ENCODE measurements at regions not wholly inside any gene's neighbourhood (a gene's known extent, or its start where the extent isn't known, plus 50 kb on each side); places are given as distances from the start of the nearest gene placed in this dataset.

- DNase-seq, result no peak
These were observed 675.4 kb downstream of the SEMA5A start for GRCh38 chr5:8870349-8870958.

DNA sequence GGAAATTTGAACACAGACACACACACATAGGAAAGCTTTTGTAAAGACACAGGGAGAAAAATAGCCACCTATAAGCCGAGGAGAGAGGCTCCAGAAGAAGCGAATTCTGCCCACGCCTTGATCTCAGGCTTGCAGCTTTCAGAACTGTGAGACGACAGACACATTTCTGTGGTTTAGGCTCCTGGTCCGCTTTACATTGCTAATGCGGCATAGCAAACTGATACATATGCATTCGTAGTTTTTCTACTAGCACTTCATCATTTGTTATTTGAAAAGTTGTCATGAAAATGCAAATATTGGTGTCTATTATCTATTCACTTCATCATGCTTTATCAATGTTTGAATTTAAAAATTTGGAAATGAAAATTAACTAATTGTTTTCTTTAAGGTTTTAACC, 674.9 kb downstream of the SEMA5A start:
- no peak for DNase-seq

DNA sequence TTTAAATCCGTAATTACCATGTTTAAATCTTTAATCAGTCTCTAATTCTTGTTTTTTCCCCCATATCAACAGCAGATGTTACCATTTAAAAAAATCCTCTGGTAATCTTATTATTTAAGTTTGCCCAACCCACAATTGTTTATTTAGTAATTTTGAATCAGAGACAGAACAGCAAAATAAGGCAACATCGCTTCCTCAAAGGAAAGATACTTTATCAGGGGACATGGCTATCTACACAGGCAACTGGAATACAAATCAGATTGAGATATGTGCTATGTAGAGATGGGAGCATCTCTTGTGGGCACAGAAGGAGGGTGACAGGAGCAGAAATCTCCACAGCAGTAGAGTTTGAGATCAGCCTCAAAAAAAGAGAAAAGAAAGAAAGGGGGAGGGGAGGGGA, 674.4 kb downstream of the SEMA5A start:
- no peak for DNase-seq

DNA sequence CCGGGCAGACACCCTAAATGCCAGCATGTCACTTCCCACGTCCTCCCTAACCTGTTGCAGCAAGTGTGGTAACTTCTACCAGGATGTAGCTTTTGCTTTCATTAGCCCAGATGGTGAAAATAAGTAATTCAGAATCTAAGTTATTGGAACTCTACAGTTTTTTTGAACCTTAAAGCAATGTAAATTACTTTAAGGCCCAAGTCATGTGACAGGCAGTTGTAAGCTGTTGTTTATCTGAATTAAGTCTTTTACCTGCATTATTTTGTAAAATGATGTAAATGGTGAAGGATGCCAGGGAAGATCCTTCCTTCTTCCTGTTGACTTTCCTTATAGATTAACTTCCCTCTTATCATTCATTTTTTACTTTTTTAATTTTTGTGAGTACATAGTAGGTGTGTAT, 670.2 kb downstream of the SEMA5A start:
- DNase-seq, result no peak

DNA sequence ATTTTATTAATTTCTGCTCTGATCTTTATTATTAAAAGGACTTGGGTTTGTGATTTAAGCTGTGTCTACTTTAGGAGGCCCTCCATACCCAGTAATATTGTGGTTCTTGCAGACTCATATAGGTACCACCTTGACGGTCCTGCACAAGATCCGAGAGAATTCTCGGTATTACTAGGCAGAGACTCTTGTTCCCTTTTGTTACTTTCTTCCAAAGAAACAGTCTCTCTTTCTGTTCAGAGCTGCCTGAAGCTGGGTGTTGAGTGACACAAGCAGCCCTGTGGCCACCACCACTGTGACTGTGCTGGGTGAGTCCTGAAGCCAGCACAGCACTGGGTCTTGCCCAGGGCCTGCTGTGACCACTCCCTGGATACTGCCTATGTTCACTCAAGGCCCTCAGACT, 666.6 kb downstream of the SEMA5A start:
- DNase-seq, result no peak

DNA sequence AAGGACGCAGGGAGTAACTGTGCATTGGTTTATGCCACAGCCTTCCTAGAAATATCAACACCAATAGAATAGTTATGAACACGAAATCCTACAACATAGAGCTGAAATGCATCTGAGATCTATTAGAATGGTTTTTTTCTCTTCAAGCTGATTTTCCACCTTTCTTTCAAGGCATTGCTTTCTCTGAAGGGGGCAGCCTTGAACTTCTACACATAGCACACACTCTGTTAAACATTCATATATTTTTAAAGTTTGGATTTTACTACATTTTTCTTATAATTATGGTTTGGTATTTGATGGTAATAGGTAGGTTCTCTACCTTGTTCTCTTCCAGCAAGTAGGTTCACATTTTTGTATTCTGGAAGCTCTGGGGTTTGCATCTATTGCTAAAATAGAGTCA, 661.8 kb downstream of the SEMA5A start:
- DNase-seq, result no peak

- DNase-seq, result no peak
These were observed 652.9 kb downstream of the SEMA5A start for GRCh38 chr5:8892926-8893325.

DNA sequence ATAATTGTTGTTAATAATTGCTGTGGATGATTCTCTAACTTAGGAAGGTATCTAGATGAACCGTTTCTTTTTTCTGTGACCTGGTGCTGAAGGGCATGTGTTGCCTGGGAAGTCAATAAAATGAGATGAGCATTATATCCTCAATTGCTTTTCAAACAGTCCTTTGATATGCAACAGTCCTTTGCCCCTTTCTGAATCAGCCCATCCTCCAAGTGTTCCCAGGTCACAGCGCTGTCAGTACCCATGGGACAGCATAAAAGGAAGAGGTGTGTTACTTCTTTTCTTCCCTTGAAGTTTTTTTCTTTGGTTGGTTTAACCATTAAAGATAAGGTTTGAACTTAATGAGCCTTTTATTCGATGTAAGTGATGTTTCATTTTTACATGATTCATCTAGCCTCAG, 651.8 kb downstream of the SEMA5A start:
- DNase-seq, result no peak

- DNase-seq, result no peak
These were observed 650.8 kb downstream of the SEMA5A start for GRCh38 chr5:8895062-8895461.

- DNase-seq, result no peak
These were observed 650.3 kb downstream of the SEMA5A start for GRCh38 chr5:8895599-8895998.

GRCh38 chr5:8897316-8897715, 648.6 kb downstream of the SEMA5A start:
- DNase-seq, result no peak

DNA sequence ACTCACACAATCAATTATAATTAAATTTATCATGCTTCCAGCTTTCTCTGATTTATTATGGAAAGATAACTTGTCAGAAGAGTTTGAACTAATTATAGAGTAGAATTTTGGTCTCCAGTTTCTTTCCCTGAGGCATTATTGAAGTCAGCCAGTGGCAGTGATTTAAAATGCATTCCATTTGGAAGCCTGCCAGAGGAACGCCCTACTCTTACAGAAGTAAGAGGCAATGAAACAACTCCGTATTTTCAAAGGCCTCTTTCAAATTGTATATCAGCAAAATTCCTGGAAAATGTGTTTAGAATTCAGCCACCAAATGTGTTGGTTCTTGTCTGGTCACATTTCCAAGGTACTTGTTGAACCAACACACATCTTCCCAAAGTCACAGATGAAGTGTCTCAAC, 640.9 kb downstream of the SEMA5A start:
- DNase-seq, result no peak

GRCh38 chr5:8906303-8906967, 639.4 kb downstream of the SEMA5A start:
- no peak for DNase-seq

- DNase-seq, result no peak
These were observed 638.6 kb downstream of the SEMA5A start for GRCh38 chr5:8907168-8907868.

- no peak for DNase-seq
These were observed 637.7 kb downstream of the SEMA5A start for GRCh38 chr5:8908055-8908683.

GRCh38 chr5:8912106-8912505, 633.8 kb downstream of the SEMA5A start:
- no peak for DNase-seq

DNA sequence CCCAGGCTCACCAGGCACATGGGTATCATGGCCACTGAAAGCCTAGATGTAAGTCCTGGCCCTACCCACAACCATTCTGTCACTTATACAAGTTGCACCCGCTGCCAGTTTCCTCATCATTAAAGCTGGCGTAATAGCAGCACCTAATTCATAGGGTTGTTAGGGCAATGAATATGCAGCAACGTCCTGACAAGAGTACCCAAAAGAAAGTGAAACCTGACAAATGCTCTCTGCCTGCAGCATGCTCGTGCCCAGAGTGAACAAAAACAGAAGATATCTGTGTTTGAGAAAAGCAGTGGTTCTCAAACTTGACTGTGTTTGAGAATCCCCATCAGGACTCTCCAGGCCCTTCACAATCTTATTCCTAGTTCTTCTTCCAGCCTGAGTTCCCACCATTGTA, 632.4 kb downstream of the SEMA5A start:
- no peak for DNase-seq

DNA sequence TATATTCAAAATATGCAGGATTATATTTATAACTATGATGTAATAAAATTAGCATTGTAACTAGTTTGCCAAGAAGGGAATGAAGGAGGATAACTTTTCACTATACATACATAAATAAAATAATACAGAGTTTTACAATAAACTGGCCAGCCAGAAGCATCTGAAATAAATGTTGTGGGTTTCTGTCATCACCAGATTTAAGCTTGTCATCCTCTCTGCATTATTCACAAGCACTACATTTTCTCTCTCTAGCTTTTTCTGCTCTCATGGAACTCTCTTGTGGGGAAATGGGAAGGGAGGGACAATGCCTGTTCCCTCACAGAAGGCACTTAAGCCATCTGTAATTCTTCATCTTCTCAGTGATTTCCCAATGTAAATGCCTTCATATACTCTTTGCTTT, 626.8 kb downstream of the SEMA5A start:
- no peak for DNase-seq

GRCh38 chr5:8923526-8923925, 622.3 kb downstream of the SEMA5A start:
- no peak for DNase-seq

- no peak for DNase-seq
These were observed 621.7 kb downstream of the SEMA5A start for GRCh38 chr5:8924054-8924793.

GRCh38 chr5:8930021-8930420, 615.9 kb downstream of the SEMA5A start:
- DNase-seq, result no peak

DNA sequence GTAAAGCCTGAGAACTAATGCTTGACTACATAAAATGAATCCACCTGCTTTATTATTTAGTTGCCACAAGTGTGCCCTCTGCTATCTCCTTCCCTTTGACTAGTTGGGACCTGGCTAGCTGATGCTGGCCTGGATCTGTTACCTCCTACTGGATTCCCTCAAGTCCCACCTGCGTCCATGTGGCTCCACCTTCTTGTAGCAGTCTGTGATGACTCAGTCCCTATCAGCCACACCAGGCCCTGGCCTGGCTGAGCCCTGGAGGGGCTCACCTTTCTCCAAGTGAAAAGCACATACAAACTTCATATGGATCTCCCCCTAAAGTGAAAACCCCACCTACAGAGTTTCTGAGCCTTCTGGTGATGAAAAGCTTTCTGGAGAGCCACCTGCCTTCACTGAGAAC, 611.4 kb downstream of the SEMA5A start:
- DNase-seq, result no peak

DNA sequence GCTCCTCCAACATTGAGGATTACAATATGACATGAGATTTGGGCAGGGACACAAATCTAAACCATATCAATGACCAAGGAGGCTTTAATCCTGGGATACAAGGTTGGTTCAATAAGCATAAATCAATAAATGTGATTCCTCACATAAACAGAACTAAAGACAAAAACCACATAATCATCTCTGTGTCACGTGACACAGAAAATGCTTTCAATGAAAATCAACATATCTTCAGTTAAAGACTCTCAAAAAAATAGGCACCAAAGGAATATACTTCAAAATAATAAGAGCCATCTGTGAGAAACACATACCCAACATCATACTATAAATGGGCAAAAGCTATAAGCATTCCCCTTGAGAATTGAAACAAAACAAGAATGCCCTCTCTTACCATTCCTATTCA, 604.9 kb downstream of the SEMA5A start:
- no peak for DNase-seq

Data from CD4-positive, alpha-beta T cell treated with Interleukin-15 for 1 hour (primary cell).